ENCODE measurements at regions not wholly inside any gene's neighbourhood (a gene's known extent, or its start where the extent isn't known, plus 50 kb on each side); places are given as distances from the start of the nearest gene placed in this dataset.

DNA sequence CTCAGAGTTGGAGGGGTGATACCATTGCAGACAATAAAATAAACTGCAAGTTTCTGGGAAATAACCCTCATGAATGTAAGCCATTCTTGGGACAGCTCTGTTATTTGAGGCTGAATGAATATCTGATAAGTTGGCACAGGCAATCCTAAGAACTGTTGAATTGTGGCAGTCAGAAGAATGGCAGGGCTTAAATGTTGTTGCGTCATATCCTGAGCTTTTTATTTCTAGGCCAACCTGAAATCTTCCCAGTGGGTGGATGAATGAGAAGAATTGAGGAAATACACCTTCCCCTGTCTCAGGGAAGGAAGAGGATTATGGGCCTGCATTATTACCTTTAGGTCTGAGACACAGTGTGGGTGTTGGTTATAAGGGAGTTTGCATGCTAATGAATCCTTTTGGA is 64.4 kb upstream of the C4orf54 start (continued):
- TF ChIP-seq, protein P1, sequence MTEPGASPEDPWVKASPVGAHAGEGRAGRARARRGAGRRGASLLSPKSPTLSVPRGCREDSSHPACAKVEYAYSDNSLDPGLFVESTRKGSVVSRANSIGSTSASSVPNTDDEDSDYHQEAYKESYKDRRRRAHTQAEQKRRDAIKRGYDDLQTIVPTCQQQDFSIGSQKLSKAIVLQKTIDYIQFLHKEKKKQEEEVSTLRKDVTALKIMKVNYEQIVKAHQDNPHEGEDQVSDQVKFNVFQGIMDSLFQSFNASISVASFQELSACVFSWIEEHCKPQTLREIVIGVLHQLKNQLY (CRISPR knock-in tag; IDR thresholded peaks at IDR 0.05) = no peak
- TF ChIP-seq CREM (CRISPR knock-in tag; IDR thresholded peaks at IDR 0.05) (no peak), NFYB (CRISPR knock-in tag; conservative IDR thresholded peaks at IDR 0.05; ENCODE audit: low read depth) (no peak), ZNF671 (CRISPR knock-in tag; IDR thresholded peaks at IDR 0.05) (no peak)
- TF ChIP-seq, protein P2, sequence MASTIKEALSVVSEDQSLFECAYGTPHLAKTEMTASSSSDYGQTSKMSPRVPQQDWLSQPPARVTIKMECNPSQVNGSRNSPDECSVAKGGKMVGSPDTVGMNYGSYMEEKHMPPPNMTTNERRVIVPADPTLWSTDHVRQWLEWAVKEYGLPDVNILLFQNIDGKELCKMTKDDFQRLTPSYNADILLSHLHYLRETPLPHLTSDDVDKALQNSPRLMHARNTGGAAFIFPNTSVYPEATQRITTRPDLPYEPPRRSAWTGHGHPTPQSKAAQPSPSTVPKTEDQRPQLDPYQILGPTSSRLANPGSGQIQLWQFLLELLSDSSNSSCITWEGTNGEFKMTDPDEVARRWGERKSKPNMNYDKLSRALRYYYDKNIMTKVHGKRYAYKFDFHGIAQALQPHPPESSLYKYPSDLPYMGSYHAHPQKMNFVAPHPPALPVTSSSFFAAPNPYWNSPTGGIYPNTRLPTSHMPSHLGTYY (CRISPR knock-in tag; IDR thresholded peaks at IDR 0.05) = no peak
- TF ChIP-seq, protein P3, sequence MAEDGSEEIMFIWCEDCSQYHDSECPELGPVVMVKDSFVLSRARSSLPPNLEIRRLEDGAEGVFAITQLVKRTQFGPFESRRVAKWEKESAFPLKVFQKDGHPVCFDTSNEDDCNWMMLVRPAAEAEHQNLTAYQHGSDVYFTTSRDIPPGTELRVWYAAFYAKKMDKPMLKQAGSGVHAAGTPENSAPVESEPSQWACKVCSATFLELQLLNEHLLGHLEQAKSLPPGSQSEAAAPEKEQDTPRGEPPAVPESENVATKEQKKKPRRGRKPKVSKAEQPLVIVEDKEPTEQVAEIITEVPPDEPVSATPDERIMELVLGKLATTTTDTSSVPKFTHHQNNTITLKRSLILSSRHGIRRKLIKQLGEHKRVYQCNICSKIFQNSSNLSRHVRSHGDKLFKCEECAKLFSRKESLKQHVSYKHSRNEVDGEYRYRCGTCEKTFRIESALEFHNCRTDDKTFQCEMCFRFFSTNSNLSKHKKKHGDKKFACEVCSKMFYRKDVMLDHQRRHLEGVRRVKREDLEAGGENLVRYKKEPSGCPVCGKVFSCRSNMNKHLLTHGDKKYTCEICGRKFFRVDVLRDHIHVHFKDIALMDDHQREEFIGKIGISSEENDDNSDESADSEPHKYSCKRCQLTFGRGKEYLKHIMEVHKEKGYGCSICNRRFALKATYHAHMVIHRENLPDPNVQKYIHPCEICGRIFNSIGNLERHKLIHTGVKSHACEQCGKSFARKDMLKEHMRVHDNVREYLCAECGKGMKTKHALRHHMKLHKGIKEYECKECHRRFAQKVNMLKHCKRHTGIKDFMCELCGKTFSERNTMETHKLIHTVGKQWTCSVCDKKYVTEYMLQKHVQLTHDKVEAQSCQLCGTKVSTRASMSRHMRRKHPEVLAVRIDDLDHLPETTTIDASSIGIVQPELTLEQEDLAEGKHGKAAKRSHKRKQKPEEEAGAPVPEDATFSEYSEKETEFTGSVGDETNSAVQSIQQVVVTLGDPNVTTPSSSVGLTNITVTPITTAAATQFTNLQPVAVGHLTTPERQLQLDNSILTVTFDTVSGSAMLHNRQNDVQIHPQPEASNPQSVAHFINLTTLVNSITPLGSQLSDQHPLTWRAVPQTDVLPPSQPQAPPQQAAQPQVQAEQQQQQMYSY (CRISPR knock-in tag; IDR thresholded peaks at IDR 0.05) = no peak
- TF ChIP-seq, protein P4, sequence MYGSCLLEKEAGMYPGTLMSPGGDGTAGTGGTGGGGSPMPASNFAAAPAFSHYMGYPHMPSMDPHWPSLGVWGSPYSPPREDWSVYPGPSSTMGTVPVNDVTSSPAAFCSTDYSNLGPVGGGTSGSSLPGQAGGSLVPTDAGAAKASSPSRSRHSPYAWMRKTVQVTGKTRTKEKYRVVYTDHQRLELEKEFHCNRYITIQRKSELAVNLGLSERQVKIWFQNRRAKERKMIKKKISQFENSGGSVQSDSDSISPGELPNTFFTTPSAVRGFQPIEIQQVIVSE (CRISPR knock-in tag; IDR thresholded peaks at IDR 0.05; ENCODE audit: borderline replicate concordance) = no peak
- TF ChIP-seq, protein P5, sequence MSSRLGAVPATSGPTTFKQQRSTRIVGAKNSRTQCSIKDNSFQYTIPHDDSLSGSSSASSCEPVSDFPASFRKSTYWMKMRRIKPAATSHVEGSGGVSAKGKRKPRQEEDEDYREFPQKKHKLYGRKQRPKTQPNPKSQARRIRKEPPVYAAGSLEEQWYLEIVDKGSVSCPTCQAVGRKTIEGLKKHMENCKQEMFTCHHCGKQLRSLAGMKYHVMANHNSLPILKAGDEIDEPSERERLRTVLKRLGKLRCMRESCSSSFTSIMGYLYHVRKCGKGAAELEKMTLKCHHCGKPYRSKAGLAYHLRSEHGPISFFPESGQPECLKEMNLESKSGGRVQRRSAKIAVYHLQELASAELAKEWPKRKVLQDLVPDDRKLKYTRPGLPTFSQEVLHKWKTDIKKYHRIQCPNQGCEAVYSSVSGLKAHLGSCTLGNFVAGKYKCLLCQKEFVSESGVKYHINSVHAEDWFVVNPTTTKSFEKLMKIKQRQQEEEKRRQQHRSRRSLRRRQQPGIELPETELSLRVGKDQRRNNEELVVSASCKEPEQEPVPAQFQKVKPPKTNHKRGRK (CRISPR knock-in tag; IDR thresholded peaks at IDR 0.05; ENCODE audit: borderline replicate concordance) = no peak
- TF ChIP-seq, protein P6, sequence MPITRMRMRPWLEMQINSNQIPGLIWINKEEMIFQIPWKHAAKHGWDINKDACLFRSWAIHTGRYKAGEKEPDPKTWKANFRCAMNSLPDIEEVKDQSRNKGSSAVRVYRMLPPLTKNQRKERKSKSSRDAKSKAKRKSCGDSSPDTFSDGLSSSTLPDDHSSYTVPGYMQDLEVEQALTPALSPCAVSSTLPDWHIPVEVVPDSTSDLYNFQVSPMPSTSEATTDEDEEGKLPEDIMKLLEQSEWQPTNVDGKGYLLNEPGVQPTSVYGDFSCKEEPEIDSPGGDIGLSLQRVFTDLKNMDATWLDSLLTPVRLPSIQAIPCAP (CRISPR knock-in tag; IDR thresholded peaks at IDR 0.05) = no peak

DNA sequence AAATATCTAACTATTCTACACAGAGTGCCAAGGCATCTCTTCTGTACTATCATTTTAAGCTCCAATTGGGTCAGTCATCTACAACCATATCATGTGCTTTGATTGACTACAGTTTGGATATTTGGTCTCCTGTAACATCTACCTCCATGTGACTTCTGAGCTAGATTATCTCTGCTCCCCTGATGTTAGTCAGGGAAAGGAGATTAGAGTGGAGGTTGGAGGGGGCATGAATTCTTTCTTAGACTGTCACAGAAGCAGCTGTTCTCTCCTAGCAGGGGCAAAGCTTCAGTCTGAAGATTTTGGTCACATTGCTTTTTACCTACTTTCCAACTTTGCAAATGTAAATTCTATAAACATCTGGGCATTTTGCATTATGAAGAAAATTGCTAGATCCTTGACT is 62.6 kb upstream of the C4orf54 start:
- H3K27me3 Mint-ChIP-seq (ENCODE audit: low read depth) = no peaks in the 10 kb centered on the region
- ChIA-PET CTCF (no interaction called here), POLR2A (no interaction called here)
- DNase-seq (ENCODE audit: low spot score) (no peak), ATAC-seq (no peak)
- H3K9me3 Mint-ChIP-seq = 0 out of 2 replicates have a peak, but pooled peaks cover 3% of the 10 kb centered on the region
- no peaks in the 10 kb centered on the region for H3K36me3 Mint-ChIP-seq
- H3K4me3 Mint-ChIP-seq = no peak overlapping the region
- H3K4me1 Mint-ChIP-seq = peaks cover 34% of the 10 kb centered on the region
- no peak overlapping the region for H3K27ac Mint-ChIP-seq
- TF ChIP-seq ZNF138 (CRISPR knock-in tag; conservative IDR thresholded peaks at IDR 0.05) = no peak
- TF ChIP-seq NR3C1 (CRISPR knock-in tag; conservative IDR thresholded peaks at IDR 0.05; ENCODE audit: low read depth) = no peak
- TF ChIP-seq CREB1 (CRISPR knock-in tag; IDR thresholded peaks at IDR 0.05) = no peak
- TF ChIP-seq, protein P7, sequence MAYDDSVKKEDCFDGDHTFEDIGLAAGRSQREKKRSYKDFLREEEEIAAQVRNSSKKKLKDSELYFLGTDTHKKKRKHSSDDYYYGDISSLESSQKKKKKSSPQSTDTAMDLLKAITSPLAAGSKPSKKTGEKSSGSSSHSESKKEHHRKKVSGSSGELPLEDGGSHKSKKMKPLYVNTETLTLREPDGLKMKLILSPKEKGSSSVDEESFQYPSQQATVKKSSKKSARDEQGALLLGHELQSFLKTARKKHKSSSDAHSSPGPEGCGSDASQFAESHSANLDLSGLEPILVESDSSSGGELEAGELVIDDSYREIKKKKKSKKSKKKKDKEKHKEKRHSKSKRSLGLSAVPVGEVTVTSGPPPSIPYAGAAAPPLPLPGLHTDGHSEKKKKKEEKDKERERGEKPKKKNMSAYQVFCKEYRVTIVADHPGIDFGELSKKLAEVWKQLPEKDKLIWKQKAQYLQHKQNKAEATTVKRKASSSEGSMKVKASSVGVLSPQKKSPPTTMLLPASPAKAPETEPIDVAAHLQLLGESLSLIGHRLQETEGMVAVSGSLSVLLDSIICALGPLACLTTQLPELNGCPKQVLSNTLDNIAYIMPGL (CRISPR knock-in tag; IDR thresholded peaks at IDR 0.05) = no peak
- TF ChIP-seq HMGA2 (CRISPR knock-in tag; IDR thresholded peaks at IDR 0.05) = no peak
- TF ChIP-seq FOXP1 (CRISPR knock-in tag; IDR thresholded peaks at IDR 0.05; ENCODE audit: borderline replicate concordance) = no peak
- TF ChIP-seq, protein P8, sequence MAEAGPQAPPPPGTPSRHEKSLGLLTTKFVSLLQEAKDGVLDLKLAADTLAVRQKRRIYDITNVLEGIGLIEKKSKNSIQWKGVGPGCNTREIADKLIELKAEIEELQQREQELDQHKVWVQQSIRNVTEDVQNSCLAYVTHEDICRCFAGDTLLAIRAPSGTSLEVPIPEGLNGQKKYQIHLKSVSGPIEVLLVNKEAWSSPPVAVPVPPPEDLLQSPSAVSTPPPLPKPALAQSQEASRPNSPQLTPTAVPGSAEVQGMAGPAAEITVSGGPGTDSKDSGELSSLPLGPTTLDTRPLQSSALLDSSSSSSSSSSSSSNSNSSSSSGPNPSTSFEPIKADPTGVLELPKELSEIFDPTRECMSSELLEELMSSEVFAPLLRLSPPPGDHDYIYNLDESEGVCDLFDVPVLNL (CRISPR knock-in tag; IDR thresholded peaks at IDR 0.05; ENCODE audit: borderline replicate concordance, low read depth) = no peak
- no peak for TF ChIP-seq ZNF232 (CRISPR knock-in tag; IDR thresholded peaks at IDR 0.05)
- TF ChIP-seq NFE2L1 (CRISPR knock-in tag; IDR thresholded peaks at IDR 0.05) = no peak
- TF ChIP-seq, protein P9, sequence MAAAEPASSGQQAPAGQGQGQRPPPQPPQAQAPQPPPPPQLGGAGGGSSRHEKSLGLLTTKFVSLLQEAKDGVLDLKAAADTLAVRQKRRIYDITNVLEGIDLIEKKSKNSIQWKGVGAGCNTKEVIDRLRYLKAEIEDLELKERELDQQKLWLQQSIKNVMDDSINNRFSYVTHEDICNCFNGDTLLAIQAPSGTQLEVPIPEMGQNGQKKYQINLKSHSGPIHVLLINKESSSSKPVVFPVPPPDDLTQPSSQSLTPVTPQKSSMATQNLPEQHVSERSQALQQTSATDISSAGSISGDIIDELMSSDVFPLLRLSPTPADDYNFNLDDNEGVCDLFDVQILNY (CRISPR knock-in tag; IDR thresholded peaks at IDR 0.05) = no peak
- TF ChIP-seq, protein P10, sequence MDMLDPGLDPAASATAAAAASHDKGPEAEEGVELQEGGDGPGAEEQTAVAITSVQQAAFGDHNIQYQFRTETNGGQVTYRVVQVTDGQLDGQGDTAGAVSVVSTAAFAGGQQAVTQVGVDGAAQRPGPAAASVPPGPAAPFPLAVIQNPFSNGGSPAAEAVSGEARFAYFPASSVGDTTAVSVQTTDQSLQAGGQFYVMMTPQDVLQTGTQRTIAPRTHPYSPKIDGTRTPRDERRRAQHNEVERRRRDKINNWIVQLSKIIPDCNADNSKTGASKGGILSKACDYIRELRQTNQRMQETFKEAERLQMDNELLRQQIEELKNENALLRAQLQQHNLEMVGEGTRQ (CRISPR knock-in tag; IDR thresholded peaks at IDR 0.05) = no peak
- TF ChIP-seq, protein P11, sequence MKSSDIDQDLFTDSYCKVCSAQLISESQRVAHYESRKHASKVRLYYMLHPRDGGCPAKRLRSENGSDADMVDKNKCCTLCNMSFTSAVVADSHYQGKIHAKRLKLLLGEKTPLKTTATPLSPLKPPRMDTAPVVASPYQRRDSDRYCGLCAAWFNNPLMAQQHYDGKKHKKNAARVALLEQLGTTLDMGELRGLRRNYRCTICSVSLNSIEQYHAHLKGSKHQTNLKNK (CRISPR knock-in tag; IDR thresholded peaks at IDR 0.05) = no peak
